ENCODE measurements at regions not wholly inside any gene's neighbourhood (a gene's known extent, or its start where the extent isn't known, plus 50 kb on each side); places are given as distances from the start of the nearest gene placed in this dataset.

- DNase-seq (ENCODE audit: low spot score) = no peak
Measured at GRCh38 chr9:84174486-84174885, 166.1 kb downstream of the SLC28A3 start.

- DNase-seq (ENCODE audit: low spot score) = no peak
Measured at GRCh38 chr9:84177407-84177806, 163.2 kb downstream of the SLC28A3 start.

- no peak for DNase-seq (ENCODE audit: low spot score)
Measured at GRCh38 chr9:84179531-84179930, 161.0 kb downstream of the SLC28A3 start.

GRCh38 chr9:84187090-84187489 is 153.5 kb downstream of the SLC28A3 start:
- DNase-seq (ENCODE audit: low spot score) = no peak

- no peak for DNase-seq (ENCODE audit: low spot score)
Measured at GRCh38 chr9:84189904-84190303, 150.7 kb downstream of the SLC28A3 start.

- DNase-seq (ENCODE audit: low spot score) = no peak
Measured at GRCh38 chr9:84190411-84190810, 150.1 kb downstream of the SLC28A3 start.

GRCh38 chr9:84206801-84207370 is 133.7 kb downstream of the SLC28A3 start:
- no peak for DNase-seq (ENCODE audit: low spot score)

- no peak for DNase-seq (ENCODE audit: low spot score)
Measured at GRCh38 chr9:84207491-84207951, 133.0 kb downstream of the SLC28A3 start.

- DNase-seq (ENCODE audit: low spot score) = no peak
Measured at GRCh38 chr9:84212246-84212645, 128.3 kb downstream of the SLC28A3 start.

GRCh38 chr9:84212982-84213381 is 127.6 kb downstream of the SLC28A3 start:
- DNase-seq (ENCODE audit: low spot score) = no peak

- DNase-seq (ENCODE audit: low spot score) = no peak
Measured at GRCh38 chr9:84216151-84216550, 124.4 kb downstream of the SLC28A3 start.

- no peak for DNase-seq (ENCODE audit: low spot score)
Measured at GRCh38 chr9:84218322-84218721, 122.2 kb downstream of the SLC28A3 start.

GRCh38 chr9:84224246-84224645 is 116.3 kb downstream of the SLC28A3 start:
- DNase-seq (ENCODE audit: low spot score) = no peak

All from H4 (cell line).